ENCODE measurements at regions not wholly inside any gene's neighbourhood (a gene's known extent, or its start where the extent isn't known, plus 50 kb on each side); places are given as distances from the start of the nearest gene placed in this dataset.

GRCh38 chr4:141306331-141306730 lies 85.6 kb downstream of the ZNF330 start:
- TF ChIP-seq ZNF274 (IDR thresholded peaks at IDR 0.05; ENCODE audit: low read depth, low read length): no peak
- TF ChIP-seq SUZ12 (IDR thresholded peaks at IDR 0.05; ENCODE audit: extremely low read depth, insufficient read depth, insufficient read length): no peak

Data from NT2/D1 (cell line).